HG03196 (cell line): ENCODE measurements at regions not wholly inside any gene's neighbourhood (a gene's known extent, or its start where the extent isn't known, plus 50 kb on each side); places are given as distances from the start of the nearest gene placed in this dataset.

ENCODE experiments used
- ATAC-seq: cut with Tn5 transposase; IDR thresholded peaks from one replicate; pipeline ENCODE4 v1.9.1; 2021; ENCODE audit not compliant: unreplicated experiment

- ATAC-seq = no peak
These were observed 50.8 kb upstream of the NAV2 start for GRCh38 chr11:19661827-19662226.

GRCh38 chr11:19660076-19660475 is 52.6 kb upstream of the NAV2 start:
- ATAC-seq = peak; percentile 100

- no peak for ATAC-seq
These were observed 53.1 kb upstream of the NAV2 start for GRCh38 chr11:19659529-19659928.

- ATAC-seq = no peak
These were observed 54.3 kb upstream of the NAV2 start for GRCh38 chr11:19658344-19658743.

GRCh38 chr11:19656140-19656541 is 56.5 kb upstream of the NAV2 start:
- no peak for ATAC-seq

GRCh38 chr11:19652623-19653375 is 59.8 kb upstream of the NAV2 start:
- no peak for ATAC-seq

- ATAC-seq = no peak
These were observed 61.0 kb upstream of the NAV2 start for GRCh38 chr11:19651653-19652052.

- no peak for ATAC-seq
These were observed 61.6 kb upstream of the NAV2 start for GRCh38 chr11:19651028-19651427.

GRCh38 chr11:19650467-19650866 is 62.2 kb upstream of the NAV2 start:
- no peak for ATAC-seq

GRCh38 chr11:19649751-19650150 is 62.9 kb upstream of the NAV2 start:
- no peak for ATAC-seq

- no peak for ATAC-seq
These were observed 64.3 kb upstream of the NAV2 start for GRCh38 chr11:19648321-19648720.

GRCh38 chr11:19647816-19648215 is 64.8 kb upstream of the NAV2 start:
- ATAC-seq = no peak

GRCh38 chr11:19646921-19647320 is 65.7 kb upstream of the NAV2 start:
- no peak for ATAC-seq

GRCh38 chr11:19646308-19646707 is 66.3 kb upstream of the NAV2 start:
- ATAC-seq = no peak

- ATAC-seq = no peak
These were observed 68.3 kb upstream of the NAV2 start for GRCh38 chr11:19644316-19644715.

GRCh38 chr11:19642185-19643158 is 70.2 kb upstream of the NAV2 start:
- ATAC-seq = no peak

GRCh38 chr11:19639603-19640105 is 73.0 kb upstream of the NAV2 start:
- ATAC-seq = no peak

- no peak for ATAC-seq
These were observed 77.3 kb upstream of the NAV2 start for GRCh38 chr11:19635332-19635731.

GRCh38 chr11:19633276-19633675 is 79.4 kb upstream of the NAV2 start:
- no peak for ATAC-seq

- no peak for ATAC-seq
These were observed 80.2 kb upstream of the NAV2 start for GRCh38 chr11:19632499-19632834.

- no peak for ATAC-seq
These were observed 80.7 kb upstream of the NAV2 start for GRCh38 chr11:19631712-19632498.
